BJ (cell line): ENCODE measurements at regions not wholly inside any gene's neighbourhood (a gene's known extent, or its start where the extent isn't known, plus 50 kb on each side); places are given as distances from the start of the nearest gene placed in this dataset.

Experiments
- CTCF ChIA-PET: fragments of 350-600 bp; formaldehyde crosslinking; extraction: SDS; loops from one replicate; lab custom pipeline; 2021; ENCODE audit warnings: antibody characterized with exemption, inconsistent platforms; lab: Yijun Ruan, JAX
- POLR2A ChIA-PET: fragments of 300-600 bp; sonication (Branson Sonifier 250); formaldehyde crosslinking; extraction: SDS; loops from one replicate; lab custom pipeline; 2021; ENCODE audit warnings: antibody characterized with exemption; lab: Charles Lee
- DNase-seq: peaks from one replicate; pipeline ENCODE4 v3.0.0-alpha.2; 2011; ENCODE audit warnings: low read depth
- H3K27me3 ChIP-seq: 2 replicates; pipeline ENCODE4 v1.6.0; 2011; ENCODE audit warnings: low read length; ENCODE audit not compliant: control insufficient read depth, insufficient read depth
- H3K36me3 ChIP-seq: 2 replicates; pipeline ENCODE4 v1.5.1; 2011; ENCODE audit warnings: low read length; ENCODE audit not compliant: control insufficient read depth, insufficient read depth
- H3K4me3 ChIP-seq: 2 replicates; pipeline ENCODE4 v1.5.1; 2011; ENCODE audit warnings: low read depth, mild to moderate bottlenecking, control low read depth, low read length
- CTCF ChIP-seq: IDR thresholded peaks from 2 replicates; pipeline ENCODE4 v1.5.1; 2011; ENCODE audit warnings: low read depth, mild to moderate bottlenecking, control low read depth, inconsistent platforms, low read length, moderate library complexity; ENCODE audit not compliant: insufficient read depth

DNA sequence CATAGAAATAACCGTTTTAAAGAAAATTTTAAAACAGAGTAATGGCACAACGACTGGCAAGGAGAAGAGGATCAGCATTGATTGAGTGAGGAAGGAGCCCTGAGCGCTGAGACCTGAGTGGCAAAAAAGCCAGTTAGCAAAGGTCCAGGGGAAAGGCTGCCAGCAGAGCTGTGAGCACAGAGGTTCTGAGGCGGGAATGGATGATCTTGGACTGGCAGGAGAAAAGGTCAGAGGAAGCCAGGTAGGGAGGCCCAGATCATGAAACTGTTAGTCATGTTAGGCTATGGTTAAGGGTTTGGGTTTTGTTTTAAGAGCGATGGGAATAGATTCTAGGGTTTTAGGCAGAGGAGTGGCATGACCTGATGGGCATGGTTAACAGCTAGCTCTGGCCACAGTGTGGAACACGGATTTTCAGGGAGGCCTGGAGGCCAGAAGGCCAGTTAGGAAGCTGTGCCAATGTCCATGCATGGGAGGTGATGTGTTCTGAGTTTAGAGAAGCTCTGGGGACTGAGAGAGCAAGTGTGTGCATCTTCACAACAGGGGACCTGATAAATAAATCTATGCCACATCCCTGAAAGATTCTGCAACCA lies 57.7 kb upstream of the GALNT10 start:
- ChIA-PET POLR2A (no interaction called here), CTCF (interaction anchor here (1.0 kb wide), 1 partner anchor 13 kb away, joined by 3 read pairs; no protein-coding TSS in a partner anchor)
- no peak for DNase-seq
- no peaks in the 10 kb centered on the region; the same call in 1 of the 2 replicates for H3K27me3 ChIP-seq
- H3K4me3 ChIP-seq: no peak overlapping the region
- TF ChIP-seq CTCF: no peak
- H3K36me3 ChIP-seq: no peaks in the 10 kb centered on the region

DNA sequence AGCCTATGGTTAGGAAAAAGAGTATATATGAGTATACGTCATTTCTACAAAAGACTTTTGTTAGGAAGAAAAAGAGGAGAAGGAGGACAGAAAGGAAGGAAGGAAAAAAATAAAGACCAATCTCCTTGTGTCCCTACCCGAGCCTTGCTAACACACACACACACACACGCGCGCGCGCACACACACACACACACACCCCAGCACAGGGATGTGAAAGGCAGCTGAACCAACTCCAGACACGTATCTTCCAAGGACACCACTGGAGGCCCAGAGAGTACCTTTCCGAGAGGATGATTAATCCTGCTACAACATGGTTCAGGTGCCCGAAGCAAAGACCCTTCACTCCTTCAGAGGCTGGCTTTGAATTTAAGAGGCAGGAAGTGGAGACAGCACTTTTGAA lies 56.9 kb upstream of the GALNT10 start:
- CTCF ChIA-PET: interaction anchor here (0.5 to 1.0 kb wide), 2 partner anchors 12 to 15 kb away, joined by 3 read pairs; no protein-coding TSS in a partner anchor
- POLR2A ChIA-PET: no interaction called here
- H3K4me3 ChIP-seq: no peak overlapping the region
- no peak for TF ChIP-seq CTCF
- H3K36me3 ChIP-seq: no peaks in the 10 kb centered on the region
- H3K27me3 ChIP-seq: no peaks in the 10 kb centered on the region; the same call in 1 of the 2 replicates
- DNase-seq: no peak

DNA sequence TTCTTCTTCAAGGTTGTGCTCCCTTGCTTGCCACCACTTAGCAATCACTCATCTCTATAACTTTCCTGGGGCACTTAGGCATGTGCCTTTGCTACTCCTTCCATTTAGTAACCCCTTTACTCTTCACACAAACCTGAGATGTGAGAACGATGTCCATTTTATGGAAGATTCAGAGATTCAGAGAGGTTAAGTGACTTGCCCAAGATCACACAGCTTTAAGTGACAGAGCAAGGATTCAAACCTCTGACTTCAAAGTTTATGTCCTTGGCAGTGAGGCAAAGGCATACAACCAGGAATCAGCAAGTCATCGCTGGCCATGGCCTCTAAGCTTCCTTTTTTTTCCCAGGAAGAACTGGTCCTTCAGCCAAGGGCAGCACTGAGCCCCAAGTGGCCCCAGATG lies 56.0 kb upstream of the GALNT10 start:
- POLR2A ChIA-PET: no interaction called here

DNA sequence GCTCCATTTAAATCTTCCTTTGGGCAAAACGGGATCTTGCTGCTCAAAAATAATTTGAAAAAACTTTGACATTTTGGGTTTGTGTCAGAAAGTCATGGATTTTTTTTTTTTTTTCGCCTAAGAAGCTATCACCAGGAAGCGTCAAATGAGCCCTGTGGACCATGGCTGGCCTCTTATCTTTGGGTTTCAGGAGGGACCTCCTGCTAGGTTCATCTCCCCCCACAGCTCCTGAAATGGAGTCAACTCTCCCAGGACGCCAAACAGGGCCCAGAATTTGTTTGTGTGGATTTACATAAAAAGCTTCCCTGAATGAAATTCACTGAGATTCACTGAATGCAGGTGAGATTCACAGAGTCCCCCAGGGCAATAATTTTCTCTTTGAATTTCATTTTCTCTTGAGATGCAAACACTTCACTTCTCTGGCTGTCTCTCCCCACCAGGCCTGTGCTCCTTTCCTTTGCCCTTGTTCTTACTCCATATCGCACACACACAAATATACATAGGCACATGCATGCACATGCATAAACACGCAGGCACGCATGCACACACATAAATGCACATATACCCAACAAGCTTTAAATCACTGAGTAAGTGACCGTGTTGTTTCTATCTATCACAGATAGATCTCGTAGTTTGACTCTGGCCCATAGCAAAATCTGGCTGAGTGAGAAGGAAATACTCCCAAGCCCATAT lies 55.3 kb upstream of the GALNT10 start:
- Histone ChIP-seq H3K27me3 (no peaks in the 10 kb centered on the region; the same call in 1 of the 2 replicates), H3K4me3 (no peak overlapping the region), H3K36me3 (no peaks in the 10 kb centered on the region)
- no peak for DNase-seq
- TF ChIP-seq CTCF: no peak
- ChIA-PET CTCF (interaction anchor here (1.3 kb wide), 1 partner anchor 10 kb away, joined by 4 read pairs; no protein-coding TSS in a partner anchor), POLR2A (no interaction called here)

More for the DNA sequence above, 56.0 kb upstream of the GALNT10 start:
- no peak for DNase-seq
- CTCF ChIA-PET: interaction anchor here (0.6 to 1.3 kb wide), 2 partner anchors 11 to 1408 kb away, joined by 3 to 4 read pairs; no protein-coding TSS in a partner anchor
- H3K36me3 ChIP-seq: no peaks in the 10 kb centered on the region
- H3K27me3 ChIP-seq: no peaks in the 10 kb centered on the region; the same call in 1 of the 2 replicates
- H3K4me3 ChIP-seq: no peak overlapping the region
- TF ChIP-seq CTCF: no peak

DNA sequence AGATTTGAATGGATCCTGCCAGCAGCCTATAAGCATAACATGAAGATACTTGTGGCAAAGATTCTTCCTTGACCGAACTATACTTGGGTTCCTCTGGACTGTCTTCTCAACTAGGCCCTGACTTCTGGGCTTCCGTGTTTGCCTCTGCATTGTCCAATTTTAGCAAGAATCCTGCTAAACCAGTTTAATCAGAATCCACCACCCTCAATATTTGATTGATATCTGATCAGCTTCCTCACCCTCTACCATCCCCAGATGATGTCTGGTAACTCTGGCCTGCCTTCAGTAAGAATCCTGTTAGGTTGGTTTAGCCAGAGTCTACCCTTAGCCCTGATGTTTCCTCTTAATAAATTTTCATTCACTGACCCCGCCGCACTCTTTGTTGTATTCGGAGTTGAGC lies 54.4 kb upstream of the GALNT10 start:
- POLR2A ChIA-PET: no interaction called here
- Histone ChIP-seq H3K36me3 (no peaks in the 10 kb centered on the region), H3K27me3 (peaks cover 4% of the 10 kb centered on the region), H3K4me3 (no peak overlapping the region)
- DNase-seq: no peak
- TF ChIP-seq CTCF: no peak
- CTCF ChIA-PET: interaction anchor here (1.3 kb wide), 1 partner anchor 9 kb away, joined by 4 read pairs; no protein-coding TSS in a partner anchor
